ENCODE measurements at regions not wholly inside any gene's neighbourhood (a gene's known extent, or its start where the extent isn't known, plus 50 kb on each side); places are given as distances from the start of the nearest gene placed in this dataset.
A peak's percentile ranks its signal among the peaks of the same experiment; 100 is the strongest.

DNA sequence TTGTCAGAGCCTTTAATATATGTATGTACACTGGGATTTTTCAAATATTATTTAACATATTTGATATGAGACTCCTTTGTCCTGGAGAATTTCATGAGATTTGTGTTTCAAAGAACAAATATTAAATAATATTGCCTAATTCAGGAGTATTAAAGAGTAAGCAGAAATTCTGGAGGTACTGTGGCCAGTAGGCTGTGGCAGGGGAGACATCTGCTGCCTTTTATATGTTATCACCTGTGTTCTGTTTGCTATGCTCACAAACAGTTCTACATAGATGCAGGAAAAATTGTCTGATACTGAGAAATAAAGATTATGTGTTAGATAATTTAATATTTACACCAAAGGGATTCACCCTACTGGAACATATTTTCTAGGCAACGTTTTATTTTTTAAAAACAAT, 395.4 kb upstream of the SLC35B3 start:
- no TSS peak for BruUV-seq (replicated peaks)

DNA sequence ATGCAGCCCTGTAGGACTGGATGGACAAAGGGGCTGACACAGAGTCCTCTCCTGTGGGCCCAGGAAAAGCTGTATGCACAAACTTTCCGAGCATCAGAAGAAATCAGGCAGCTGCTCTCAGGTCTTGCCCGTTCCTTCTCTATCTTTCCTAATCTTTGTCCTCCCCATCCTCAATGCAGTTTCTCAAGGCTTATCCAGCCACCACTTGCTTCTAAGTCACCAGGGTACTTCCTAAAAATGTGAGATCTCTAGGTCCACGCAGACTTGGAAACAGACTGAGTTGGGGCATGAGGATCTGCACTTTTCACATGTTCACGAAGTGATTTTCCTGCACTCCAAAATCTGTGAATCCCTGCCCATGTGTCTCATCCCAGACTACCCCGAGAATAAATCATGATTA, 394.5 kb upstream of the SLC35B3 start:
- no peaks in the 10 kb centered on the region for H3K9me3 ChIP-seq (ENCODE audit: low read depth, low read length, poor library complexity, severe bottlenecking)
- CTCF ChIA-PET, result no interaction called here
- TF ChIP-seq, protein P1, sequence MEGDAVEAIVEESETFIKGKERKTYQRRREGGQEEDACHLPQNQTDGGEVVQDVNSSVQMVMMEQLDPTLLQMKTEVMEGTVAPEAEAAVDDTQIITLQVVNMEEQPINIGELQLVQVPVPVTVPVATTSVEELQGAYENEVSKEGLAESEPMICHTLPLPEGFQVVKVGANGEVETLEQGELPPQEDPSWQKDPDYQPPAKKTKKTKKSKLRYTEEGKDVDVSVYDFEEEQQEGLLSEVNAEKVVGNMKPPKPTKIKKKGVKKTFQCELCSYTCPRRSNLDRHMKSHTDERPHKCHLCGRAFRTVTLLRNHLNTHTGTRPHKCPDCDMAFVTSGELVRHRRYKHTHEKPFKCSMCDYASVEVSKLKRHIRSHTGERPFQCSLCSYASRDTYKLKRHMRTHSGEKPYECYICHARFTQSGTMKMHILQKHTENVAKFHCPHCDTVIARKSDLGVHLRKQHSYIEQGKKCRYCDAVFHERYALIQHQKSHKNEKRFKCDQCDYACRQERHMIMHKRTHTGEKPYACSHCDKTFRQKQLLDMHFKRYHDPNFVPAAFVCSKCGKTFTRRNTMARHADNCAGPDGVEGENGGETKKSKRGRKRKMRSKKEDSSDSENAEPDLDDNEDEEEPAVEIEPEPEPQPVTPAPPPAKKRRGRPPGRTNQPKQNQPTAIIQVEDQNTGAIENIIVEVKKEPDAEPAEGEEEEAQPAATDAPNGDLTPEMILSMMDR (conservative IDR thresholded peaks at IDR 0.05; ENCODE audit: low read depth, low read length), result no peak
- no peak for TF ChIP-seq EZH2 (IDR thresholded peaks at IDR 0.05; ENCODE audit: borderline replicate concordance, low read depth, low read length, poor library complexity, severe bottlenecking)
- BruUV-seq (replicated peaks), result no TSS peak
- H3K4me1 ChIP-seq (ENCODE audit: insufficient read depth, low read length, poor library complexity, severe bottlenecking), result peaks cover 23% of the 10 kb centered on the region
- peak overlapping the region; percentile 20 for H3K4me3 ChIP-seq (ENCODE audit: low read depth, low read length, poor library complexity, severe bottlenecking)
- H3K27ac ChIP-seq (ENCODE audit: low read depth, low read length, poor library complexity, severe bottlenecking), result peak overlapping the region; percentile 65
- intact Hi-C loops (cut with micrococcal nuclease; ENCODE audit: unreplicated experiment), result no loop called here
- H3K36me3 ChIP-seq (ENCODE audit: insufficient read depth, low read length, poor library complexity, severe bottlenecking), result no peaks in the 10 kb centered on the region
- POLR2A ChIA-PET (ENCODE audit: low non-redundant PET), result no interaction called here
- DNase-seq (ENCODE audit: low spot score), result peak; percentile 57
- no peaks in the 10 kb centered on the region for H3K27me3 ChIP-seq (replicated peaks; ENCODE audit: insufficient read depth, low read depth, low read length, poor library complexity)

More for the DNA sequence above, 395.4 kb upstream of the SLC35B3 start:
- Histone ChIP-seq H3K4me1 (ENCODE audit: insufficient read depth, low read length, poor library complexity, severe bottlenecking) (peaks cover 30% of the 10 kb centered on the region), H3K36me3 (ENCODE audit: insufficient read depth, low read length, poor library complexity, severe bottlenecking) (no peaks in the 10 kb centered on the region), H3K9me3 (ENCODE audit: low read depth, low read length, poor library complexity, severe bottlenecking) (no peaks in the 10 kb centered on the region), H3K27me3 (replicated peaks; ENCODE audit: insufficient read depth, low read depth, low read length, poor library complexity) (no peaks in the 10 kb centered on the region), H3K27ac (ENCODE audit: low read depth, low read length, poor library complexity, severe bottlenecking) (no peak overlapping the region), H3K4me3 (ENCODE audit: low read depth, low read length, poor library complexity, severe bottlenecking) (no peak overlapping the region)
- TF ChIP-seq, protein P1 (conservative IDR thresholded peaks at IDR 0.05; ENCODE audit: low read depth, low read length), result no peak
- TF ChIP-seq EZH2 (IDR thresholded peaks at IDR 0.05; ENCODE audit: borderline replicate concordance, low read depth, low read length, poor library complexity, severe bottlenecking), result no peak
- intact Hi-C loops (cut with micrococcal nuclease; ENCODE audit: unreplicated experiment), result no loop called here
- POLR2A ChIA-PET (ENCODE audit: low non-redundant PET), result no interaction called here
- DNase-seq (ENCODE audit: low spot score), result no peak
- CTCF ChIA-PET, result no interaction called here

DNA sequence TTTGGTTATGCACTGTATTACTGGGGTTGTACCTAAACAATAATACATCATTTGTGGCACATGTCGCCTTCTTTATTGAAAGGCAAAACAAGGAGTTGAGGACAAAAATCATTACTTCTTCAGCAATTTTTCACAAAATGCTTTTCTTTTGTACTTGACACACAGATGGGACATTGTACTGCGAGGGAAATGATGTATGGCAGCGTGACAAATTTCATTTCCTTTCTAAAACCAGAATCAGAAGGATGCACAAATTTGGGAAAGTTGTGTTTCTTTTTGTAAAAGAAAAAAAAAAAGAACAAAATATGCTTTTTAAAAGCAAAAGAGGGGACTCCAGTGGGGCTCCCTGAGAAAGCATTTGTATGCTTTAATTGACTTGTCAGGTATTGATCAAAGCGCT, 394.0 kb upstream of the SLC35B3 start:
- Histone ChIP-seq H3K36me3 (ENCODE audit: insufficient read depth, low read length, poor library complexity, severe bottlenecking) (no peaks in the 10 kb centered on the region), H3K27me3 (replicated peaks; ENCODE audit: insufficient read depth, low read depth, low read length, poor library complexity) (no peaks in the 10 kb centered on the region), H3K4me1 (ENCODE audit: insufficient read depth, low read length, poor library complexity, severe bottlenecking) (peaks cover 23% of the 10 kb centered on the region), H3K9me3 (ENCODE audit: low read depth, low read length, poor library complexity, severe bottlenecking) (no peaks in the 10 kb centered on the region), H3K4me3 (ENCODE audit: low read depth, low read length, poor library complexity, severe bottlenecking) (peak overlapping the region; percentile 20), H3K27ac (ENCODE audit: low read depth, low read length, poor library complexity, severe bottlenecking) (peak overlapping the region; percentile 65)
- ChIA-PET CTCF (no interaction called here), POLR2A (ENCODE audit: low non-redundant PET) (no interaction called here)
- intact Hi-C loops (cut with micrococcal nuclease; ENCODE audit: unreplicated experiment), result no loop called here
- no TSS peak for BruUV-seq (replicated peaks)
- DNase-seq (ENCODE audit: low spot score), result peak; percentile 75
- no peak for TF ChIP-seq EZH2 (IDR thresholded peaks at IDR 0.05; ENCODE audit: borderline replicate concordance, low read depth, low read length, poor library complexity, severe bottlenecking)
- TF ChIP-seq, protein P1 (conservative IDR thresholded peaks at IDR 0.05; ENCODE audit: low read depth, low read length), result no peak

Data from A673 (cell line).